Activated naive CD4-positive, alpha-beta T cell treated with anti-CD3 and anti-CD28 coated beads, Interleukin-2, amount 10 ng/mL, durations not matched to agents 7 days and 5 days (primary cell): ENCODE measurements at regions not wholly inside any gene's neighbourhood (a gene's known extent, or its start where the extent isn't known, plus 50 kb on each side); places are given as distances from the start of the nearest gene placed in this dataset.

Source experiments
- CTCF ChIA-PET: fragments of 350-600 bp; sonication (Branson Sonifier 250); formaldehyde crosslinking; loops from one replicate; lab custom pipeline; 2021; ENCODE audit warnings: antibody characterized with exemption; lab: Charles Lee
- DNase-seq: peaks from one replicate; pipeline ENCODE4 v3.0.0-alpha.2; 2020
- H3K27ac Mint-ChIP-seq: one replicate; pipeline ENCODE4 v1.8.0; 2021; ENCODE audit warnings: mild to moderate bottlenecking, moderate library complexity, mixed read lengths
- H3K27me3 Mint-ChIP-seq: one replicate; pipeline ENCODE4 v1.8.0; 2021; ENCODE audit warnings: mild to moderate bottlenecking, mixed read lengths
- H3K36me3 Mint-ChIP-seq: one replicate; pipeline ENCODE4 v1.8.0; 2021; ENCODE audit warnings: mixed read lengths
- H3K4me1 Mint-ChIP-seq: one replicate; pipeline ENCODE4 v1.8.0; 2021; ENCODE audit warnings: mixed read lengths
- H3K4me3 Mint-ChIP-seq: one replicate; pipeline ENCODE4 v1.8.0; 2021; ENCODE audit warnings: mild to moderate bottlenecking, moderate library complexity, mixed read lengths
- H3K9me3 Mint-ChIP-seq: one replicate; pipeline ENCODE4 v1.8.0; 2021; ENCODE audit warnings: mixed read lengths

DNA sequence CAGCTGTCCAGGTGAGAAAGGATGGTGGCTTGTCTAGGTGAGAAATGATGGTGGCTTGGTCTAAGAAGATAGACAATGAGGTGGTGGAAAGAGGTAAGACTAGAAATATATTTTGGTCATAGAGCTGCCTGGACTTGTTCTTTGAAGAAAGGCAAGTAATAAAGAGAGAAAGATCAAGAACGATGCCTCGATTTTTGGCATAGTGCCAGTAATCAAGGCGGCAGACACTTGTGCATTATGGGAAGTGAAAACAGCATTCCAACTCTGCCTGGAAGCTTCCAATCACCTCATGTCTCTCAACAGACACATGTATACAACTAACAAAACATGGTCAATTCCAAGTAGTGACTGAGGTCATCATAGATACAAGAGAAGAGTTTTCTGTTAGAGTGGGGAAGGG lies 423.8 kb upstream of the NRP1 start:
- H3K4me1 Mint-ChIP-seq: no peaks in the 10 kb centered on the region
- H3K36me3 Mint-ChIP-seq: no peaks in the 10 kb centered on the region
- H3K27ac Mint-ChIP-seq: no peak overlapping the region
- H3K4me3 Mint-ChIP-seq: no peak overlapping the region
- H3K9me3 Mint-ChIP-seq: no peaks in the 10 kb centered on the region
- CTCF ChIA-PET: no interaction called here
- no peak for DNase-seq
- no peaks in the 10 kb centered on the region for H3K27me3 Mint-ChIP-seq

DNA sequence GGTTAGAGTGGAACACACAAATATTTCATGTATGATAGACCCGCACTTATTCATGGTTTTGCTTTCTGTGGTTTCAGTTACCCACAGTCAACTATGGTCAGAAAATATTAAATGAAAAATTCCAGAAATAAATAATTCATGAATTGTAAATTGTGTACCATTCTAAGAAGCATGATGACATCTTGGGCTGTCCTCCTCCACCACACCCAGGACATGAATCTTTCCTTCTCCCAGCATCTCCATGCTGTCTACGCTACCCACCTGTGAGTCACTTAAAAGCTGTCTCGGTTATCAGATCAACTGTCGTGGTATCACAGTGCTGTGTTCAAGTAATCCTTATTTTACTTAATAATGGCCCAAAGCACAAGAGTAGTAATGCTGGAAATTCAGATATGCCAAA lies 419.6 kb upstream of the NRP1 start:
- Mint-ChIP-seq H3K27me3 (no peaks in the 10 kb centered on the region), H3K4me1 (no peaks in the 10 kb centered on the region), H3K4me3 (no peak overlapping the region), H3K27ac (no peak overlapping the region), H3K36me3 (no peaks in the 10 kb centered on the region), H3K9me3 (no peaks in the 10 kb centered on the region)
- DNase-seq: no peak
- CTCF ChIA-PET: no interaction called here

DNA sequence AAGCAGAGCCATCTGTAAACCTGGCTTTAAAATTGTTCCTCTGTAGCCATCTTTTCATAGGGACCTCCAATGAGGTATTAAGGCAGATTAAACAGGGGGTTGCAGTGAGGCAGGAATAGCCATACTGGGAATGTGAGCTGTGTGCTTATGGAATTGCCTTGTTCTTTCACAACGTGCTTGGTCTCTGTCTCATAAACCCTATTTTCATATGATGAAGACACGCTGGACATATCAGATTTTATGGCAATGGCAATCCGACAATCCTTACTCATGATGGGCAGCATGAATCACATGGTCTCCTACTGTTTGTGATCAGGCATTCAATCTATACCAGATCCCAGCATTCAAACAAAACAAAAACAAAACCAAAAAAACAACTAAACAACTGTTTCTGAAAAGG lies 418.9 kb upstream of the NRP1 start:
- Mint-ChIP-seq H3K9me3 (no peaks in the 10 kb centered on the region), H3K27me3 (no peaks in the 10 kb centered on the region), H3K27ac (no peak overlapping the region), H3K4me1 (no peaks in the 10 kb centered on the region), H3K4me3 (no peak overlapping the region), H3K36me3 (no peaks in the 10 kb centered on the region)
- CTCF ChIA-PET: no interaction called here
- no peak for DNase-seq

DNA sequence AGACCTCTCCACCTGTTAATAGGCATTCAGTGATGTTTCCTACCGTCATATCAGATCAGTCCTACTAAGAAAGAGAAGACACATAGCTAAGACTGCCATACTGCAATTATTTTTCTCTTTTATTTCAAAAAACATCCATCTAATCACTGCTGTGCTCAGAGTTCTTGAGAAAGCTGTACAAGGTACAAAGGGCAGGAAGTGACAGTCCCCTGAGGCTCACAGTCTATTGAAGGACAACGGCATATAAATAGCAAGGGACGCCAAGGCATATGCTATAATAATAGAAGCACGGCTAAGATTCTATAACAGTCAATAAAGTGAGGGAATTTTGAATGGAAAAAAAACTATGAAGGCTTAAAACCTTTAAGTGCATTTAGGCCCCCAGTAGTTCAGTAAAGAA lies 415.3 kb upstream of the NRP1 start:
- H3K36me3 Mint-ChIP-seq: no peaks in the 10 kb centered on the region
- H3K27me3 Mint-ChIP-seq: no peaks in the 10 kb centered on the region
- no peak overlapping the region for H3K27ac Mint-ChIP-seq
- no peak for DNase-seq
- H3K9me3 Mint-ChIP-seq: no peaks in the 10 kb centered on the region
- H3K4me1 Mint-ChIP-seq: no peaks in the 10 kb centered on the region
- CTCF ChIA-PET: no interaction called here
- no peak overlapping the region for H3K4me3 Mint-ChIP-seq

DNA sequence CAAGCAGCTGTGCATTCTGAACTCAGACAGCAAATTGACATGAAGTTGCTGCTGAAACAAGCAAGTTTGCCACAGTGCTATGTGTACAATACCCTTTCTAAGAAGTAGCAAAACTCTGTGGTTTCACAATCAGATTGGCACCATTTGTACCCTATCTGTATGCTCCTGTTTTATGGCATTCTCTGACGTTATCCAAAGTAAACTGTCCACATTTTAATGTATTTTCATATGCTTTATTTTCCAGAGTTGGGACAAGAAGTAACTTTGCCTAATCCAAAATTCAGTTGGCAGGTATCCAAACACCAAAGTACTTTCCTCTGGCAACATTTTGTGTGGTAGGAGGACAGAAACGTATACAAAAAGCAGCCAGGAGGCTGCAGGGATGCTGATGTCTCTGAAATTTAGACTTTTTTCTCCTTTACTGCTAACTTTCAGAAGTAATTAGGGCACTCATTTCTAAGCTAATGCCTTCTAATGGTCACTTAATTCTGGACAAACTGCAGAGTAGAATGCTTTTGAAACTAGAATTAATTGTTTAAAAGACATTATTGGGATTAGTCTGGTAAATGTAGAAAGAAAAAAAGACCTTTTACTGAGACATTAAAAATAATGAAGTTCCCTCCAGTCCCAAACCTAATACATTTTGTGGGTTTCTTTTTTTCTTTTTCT lies 414.7 kb upstream of the NRP1 start:
- Mint-ChIP-seq H3K4me3 (no peak overlapping the region), H3K4me1 (no peaks in the 10 kb centered on the region), H3K27ac (no peak overlapping the region), H3K36me3 (no peaks in the 10 kb centered on the region), H3K27me3 (no peaks in the 10 kb centered on the region), H3K9me3 (no peaks in the 10 kb centered on the region)
- no peak for DNase-seq
- CTCF ChIA-PET: no interaction called here

DNA sequence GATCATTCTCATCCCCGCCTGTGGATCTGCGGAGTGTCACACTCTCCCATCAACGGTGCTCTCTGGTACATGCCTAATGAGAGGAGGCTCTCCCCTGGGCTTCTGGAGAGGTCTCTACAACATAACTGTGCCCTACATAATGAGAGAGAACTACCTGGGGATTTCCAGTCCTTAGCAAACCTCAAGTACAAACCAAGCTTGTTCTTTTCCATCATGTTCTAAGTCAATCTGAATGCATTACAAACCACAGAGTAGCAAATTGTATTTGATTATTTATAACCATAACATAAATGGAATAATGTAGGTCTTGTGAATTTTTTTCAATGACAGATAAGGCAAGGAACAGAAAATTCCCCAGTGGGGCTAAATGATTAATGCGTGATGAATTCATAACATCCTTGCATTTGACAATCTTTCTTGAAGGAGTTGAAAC lies 412.4 kb upstream of the NRP1 start:
- DNase-seq: no peak
- no peak overlapping the region for H3K27ac Mint-ChIP-seq
- H3K9me3 Mint-ChIP-seq: no peaks in the 10 kb centered on the region
- H3K4me3 Mint-ChIP-seq: no peak overlapping the region
- H3K36me3 Mint-ChIP-seq: no peaks in the 10 kb centered on the region
- no peaks in the 10 kb centered on the region for H3K27me3 Mint-ChIP-seq
- CTCF ChIA-PET: no interaction called here
- H3K4me1 Mint-ChIP-seq: no peaks in the 10 kb centered on the region

DNA sequence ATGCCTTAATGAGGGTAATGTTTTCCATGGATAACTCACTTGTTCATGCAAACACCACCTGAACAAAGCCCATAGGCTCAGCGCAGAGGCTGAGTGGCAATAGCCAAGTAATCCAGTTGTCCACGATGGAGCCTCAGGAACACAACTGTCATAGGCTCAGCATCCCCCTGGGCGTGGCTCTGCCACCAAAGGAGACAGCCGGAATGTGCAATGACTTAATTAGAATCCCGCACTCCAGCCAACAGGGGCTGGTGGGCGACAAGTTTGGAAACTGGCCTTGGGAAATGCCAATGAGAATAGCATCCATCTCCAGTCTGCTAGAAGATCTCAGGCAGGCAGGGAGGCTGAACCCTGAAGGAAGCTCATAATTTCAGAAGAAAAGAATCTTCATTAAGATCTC lies 411.7 kb upstream of the NRP1 start:
- Mint-ChIP-seq H3K4me3 (no peak overlapping the region), H3K9me3 (no peaks in the 10 kb centered on the region), H3K27me3 (no peaks in the 10 kb centered on the region), H3K4me1 (no peaks in the 10 kb centered on the region), H3K36me3 (no peaks in the 10 kb centered on the region), H3K27ac (no peak overlapping the region)
- CTCF ChIA-PET: no interaction called here
- no peak for DNase-seq

DNA sequence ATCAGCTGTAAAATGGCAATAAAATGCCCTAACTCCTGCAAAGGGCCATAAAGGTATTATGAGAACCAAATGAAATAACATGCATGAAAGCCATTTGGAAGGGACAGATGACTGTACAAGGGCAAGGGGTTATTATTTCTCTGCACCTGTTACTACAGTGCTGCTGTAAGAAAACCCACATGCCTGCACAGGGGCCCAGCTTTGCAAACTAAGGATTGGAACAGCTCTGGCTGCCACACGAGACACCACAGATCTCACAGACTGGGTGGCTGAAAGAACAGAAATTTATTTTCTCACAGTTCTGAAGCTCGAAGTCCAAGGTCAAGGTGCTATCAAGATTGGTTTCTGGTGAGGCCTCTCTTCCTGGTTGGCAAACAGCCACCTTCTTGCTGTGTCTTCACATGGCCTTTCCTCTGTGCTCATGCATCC lies 409.0 kb upstream of the NRP1 start:
- no peak for DNase-seq
- Mint-ChIP-seq H3K4me1 (no peaks in the 10 kb centered on the region), H3K4me3 (no peak overlapping the region), H3K36me3 (no peaks in the 10 kb centered on the region), H3K27me3 (no peaks in the 10 kb centered on the region), H3K9me3 (no peaks in the 10 kb centered on the region), H3K27ac (no peak overlapping the region)
- CTCF ChIA-PET: no interaction called here

DNA sequence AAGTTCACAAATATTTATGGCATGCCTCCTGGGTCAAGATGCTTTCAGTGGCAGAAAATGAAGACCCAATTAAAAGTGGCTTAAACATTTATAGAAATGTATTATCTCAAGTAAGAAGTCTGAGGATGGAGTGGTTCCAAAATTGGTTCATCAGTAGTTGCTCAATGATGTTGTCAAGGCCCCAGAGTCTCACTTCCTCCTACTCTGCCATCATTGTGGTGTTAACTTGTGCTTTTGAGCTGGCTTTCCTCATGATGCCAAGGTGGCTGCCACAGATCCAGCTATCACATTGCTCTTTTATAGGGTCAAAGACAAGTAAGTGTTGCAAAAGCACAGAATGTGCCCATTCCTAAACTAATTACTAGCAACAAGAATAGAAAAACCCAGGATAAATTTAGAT lies 404.6 kb upstream of the NRP1 start:
- Mint-ChIP-seq H3K36me3 (no peaks in the 10 kb centered on the region), H3K27ac (no peak overlapping the region), H3K27me3 (no peaks in the 10 kb centered on the region), H3K4me1 (no peaks in the 10 kb centered on the region), H3K9me3 (no peaks in the 10 kb centered on the region), H3K4me3 (no peak overlapping the region)
- CTCF ChIA-PET: no interaction called here
- no peak for DNase-seq

DNA sequence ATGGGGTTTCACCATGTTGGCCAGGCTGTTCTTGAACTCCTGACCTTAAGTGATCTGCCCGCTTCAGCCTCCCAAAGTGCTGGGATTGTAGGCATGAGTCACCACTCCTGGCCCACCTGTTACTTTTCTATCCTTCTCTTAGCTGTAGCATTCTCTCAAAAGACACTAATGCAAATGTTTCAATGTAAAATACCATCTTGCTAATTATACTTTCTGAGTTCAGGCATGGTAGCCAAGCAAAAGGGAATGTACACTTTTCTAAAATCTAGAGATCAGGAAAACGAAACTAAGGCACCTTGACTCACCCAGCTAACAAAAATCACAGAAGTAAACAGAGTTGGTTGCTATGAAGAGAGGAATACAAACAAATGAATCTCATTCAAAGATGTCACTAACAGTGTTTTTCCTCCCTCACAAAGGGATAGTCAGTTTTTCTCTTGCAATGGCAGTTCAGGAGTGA lies 401.0 kb upstream of the NRP1 start:
- Mint-ChIP-seq H3K27me3 (no peaks in the 10 kb centered on the region), H3K4me3 (no peak overlapping the region), H3K9me3 (no peaks in the 10 kb centered on the region), H3K4me1 (no peaks in the 10 kb centered on the region), H3K27ac (no peak overlapping the region), H3K36me3 (no peaks in the 10 kb centered on the region)
- CTCF ChIA-PET: no interaction called here
- no peak for DNase-seq

DNA sequence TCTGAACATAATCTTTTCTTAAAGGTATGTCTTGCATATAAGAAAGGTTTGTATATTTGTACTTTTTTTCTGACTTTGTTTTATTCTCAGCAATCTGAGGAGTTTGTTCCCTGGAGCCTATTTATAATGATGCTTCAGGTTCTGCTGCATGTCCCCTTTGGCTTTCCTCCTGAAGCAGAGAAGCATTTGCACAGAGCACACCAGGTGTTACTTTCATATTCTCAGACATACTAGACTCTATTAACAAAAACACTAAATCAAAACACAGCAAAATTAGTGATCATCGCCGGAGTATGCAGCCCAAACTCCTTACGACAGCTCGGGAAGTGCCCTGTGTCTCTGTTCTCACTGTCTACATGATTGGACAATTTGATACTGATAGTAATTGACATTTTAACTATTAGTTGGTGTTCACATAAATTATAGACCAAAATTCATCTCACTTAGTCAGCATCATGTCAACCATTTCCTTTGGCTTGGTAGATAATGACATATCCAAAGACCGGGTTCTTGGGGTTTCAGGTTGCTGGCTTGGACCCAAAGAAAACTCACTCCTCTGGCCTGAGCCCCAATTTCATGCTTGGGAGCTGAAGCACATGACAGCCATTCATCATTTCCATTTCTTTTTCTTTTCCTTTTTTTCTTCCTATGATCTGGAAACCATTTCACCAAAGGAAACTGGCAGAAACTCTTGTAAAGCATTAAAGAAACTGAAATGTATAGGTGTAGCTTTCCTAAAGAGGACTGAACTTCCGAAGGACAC lies 400.1 kb upstream of the NRP1 start:
- H3K9me3 Mint-ChIP-seq: no peaks in the 10 kb centered on the region
- H3K4me3 Mint-ChIP-seq: no peak overlapping the region
- H3K4me1 Mint-ChIP-seq: no peaks in the 10 kb centered on the region
- no peak overlapping the region for H3K27ac Mint-ChIP-seq
- no peak for DNase-seq
- CTCF ChIA-PET: no interaction called here
- no peaks in the 10 kb centered on the region for H3K27me3 Mint-ChIP-seq
- no peaks in the 10 kb centered on the region for H3K36me3 Mint-ChIP-seq

DNA sequence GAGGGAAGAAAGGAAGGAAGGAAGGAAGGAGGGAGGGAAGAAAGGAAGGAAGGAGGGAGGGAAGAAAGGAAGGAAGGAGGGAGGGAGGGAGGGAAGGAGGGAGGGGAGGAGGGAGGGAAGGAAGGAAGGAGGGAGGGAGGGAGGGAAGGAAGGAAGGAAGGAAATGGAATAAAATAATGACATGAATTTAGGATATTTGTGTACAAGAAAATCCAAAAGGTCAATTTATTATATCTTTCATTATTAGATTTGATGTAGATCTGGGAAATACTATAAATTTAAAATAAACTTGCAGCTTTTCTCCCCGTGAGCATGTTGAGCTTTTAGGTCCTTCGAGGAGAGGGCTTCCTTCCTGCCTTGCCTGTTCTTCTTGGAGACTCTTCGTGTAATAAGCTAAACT lies 398.6 kb upstream of the NRP1 start:
- Mint-ChIP-seq H3K4me1 (no peaks in the 10 kb centered on the region), H3K4me3 (no peak overlapping the region), H3K9me3 (no peaks in the 10 kb centered on the region), H3K27ac (no peak overlapping the region), H3K27me3 (no peaks in the 10 kb centered on the region), H3K36me3 (no peaks in the 10 kb centered on the region)
- CTCF ChIA-PET: no interaction called here
- no peak for DNase-seq

DNA sequence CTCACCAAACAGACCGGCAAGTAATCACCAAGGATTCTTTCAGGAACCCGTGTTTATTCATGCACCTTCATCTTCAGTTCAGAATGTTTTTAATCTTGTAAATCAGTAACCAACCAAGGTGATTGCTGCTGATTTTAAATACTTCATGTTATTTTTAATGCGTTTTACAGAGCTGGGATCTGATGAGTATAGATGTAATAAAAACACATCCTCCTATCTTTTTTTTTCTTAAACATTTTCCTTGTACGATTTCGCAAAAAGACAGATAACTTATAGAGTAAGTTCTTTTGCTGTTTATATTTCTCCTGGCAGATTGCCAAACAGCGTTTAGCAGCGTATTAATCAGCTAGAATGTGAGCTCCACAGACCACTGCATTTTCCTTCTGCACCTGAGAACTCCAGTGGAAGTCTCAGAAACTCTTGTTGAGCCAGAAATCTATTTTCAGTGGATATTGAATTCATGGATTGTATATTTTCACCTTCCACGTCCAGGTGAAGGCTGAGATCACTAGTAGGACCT lies 397.8 kb upstream of the NRP1 start:
- no peak for DNase-seq
- CTCF ChIA-PET: no interaction called here
- Mint-ChIP-seq H3K9me3 (no peaks in the 10 kb centered on the region), H3K4me3 (no peak overlapping the region), H3K4me1 (no peaks in the 10 kb centered on the region), H3K36me3 (no peaks in the 10 kb centered on the region), H3K27ac (no peak overlapping the region), H3K27me3 (no peaks in the 10 kb centered on the region)

DNA sequence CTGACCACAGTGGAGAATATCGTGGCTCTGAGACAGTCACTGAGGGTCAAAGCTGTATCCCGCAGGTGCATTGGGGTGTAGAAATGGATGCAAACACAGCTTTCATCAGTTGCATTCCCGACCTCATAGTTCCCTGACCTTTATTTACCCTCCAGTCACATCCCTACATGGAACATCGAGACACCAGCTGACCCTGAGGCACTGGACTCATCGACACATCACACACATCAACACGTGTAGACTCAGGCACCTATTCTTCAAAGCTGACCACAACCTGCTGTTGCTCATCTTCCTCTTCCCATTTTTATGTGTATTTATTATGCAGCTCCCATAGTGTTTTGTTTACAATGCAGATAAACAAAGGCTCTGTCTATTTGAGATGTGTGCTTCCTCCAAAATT lies 396.9 kb upstream of the NRP1 start:
- no peaks in the 10 kb centered on the region for H3K4me1 Mint-ChIP-seq
- no peak for DNase-seq
- H3K27me3 Mint-ChIP-seq: no peaks in the 10 kb centered on the region

DNA sequence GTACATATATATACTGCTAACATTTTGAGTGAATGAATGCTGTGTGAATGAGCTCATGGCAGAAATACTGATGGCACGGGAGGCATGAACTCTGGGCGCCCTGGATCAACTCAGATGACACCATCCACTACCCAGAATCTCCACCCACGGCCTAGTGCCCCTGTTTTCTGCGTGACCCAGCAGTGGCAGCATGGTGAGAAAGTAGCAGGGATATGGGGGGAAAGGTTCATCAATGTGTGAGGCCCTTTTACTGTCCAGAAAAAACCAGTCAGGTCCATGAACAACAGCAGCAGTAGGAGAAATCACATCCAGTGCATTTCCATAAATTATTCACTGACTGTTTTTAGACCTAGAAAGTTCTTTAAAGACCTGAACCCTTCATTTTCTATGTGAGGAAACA lies 391.0 kb upstream of the NRP1 start:
- CTCF ChIA-PET: no interaction called here
- H3K9me3 Mint-ChIP-seq: no peaks in the 10 kb centered on the region
- no peak for DNase-seq
- no peaks in the 10 kb centered on the region for H3K27me3 Mint-ChIP-seq
- H3K4me1 Mint-ChIP-seq: no peaks in the 10 kb centered on the region
- H3K27ac Mint-ChIP-seq: no peak overlapping the region
- H3K4me3 Mint-ChIP-seq: no peak overlapping the region
- no peaks in the 10 kb centered on the region for H3K36me3 Mint-ChIP-seq

More for the DNA sequence above, 396.9 kb upstream of the NRP1 start:
- Mint-ChIP-seq H3K27ac (no peak overlapping the region), H3K9me3 (no peaks in the 10 kb centered on the region), H3K36me3 (no peaks in the 10 kb centered on the region), H3K4me3 (no peak overlapping the region)
- CTCF ChIA-PET: no interaction called here
